Esophagus squamous epithelium (tissue), 5 donors: ENCODE measurements at regions not wholly inside any gene's neighbourhood (a gene's known extent, or its start where the extent isn't known, plus 50 kb on each side); places are given as distances from the start of the nearest gene placed in this dataset.

Experiments
- DNase-seq: peaks from one replicate; lab custom pipeline; 2025; lab: John Stamatoyannopoulos, UW
- H3K27ac ChIP-seq, 4 donors: fragments of 200-600 bp; sonication (generic); one replicate each; pipeline ENCODE4 v1.5.1; 2016 to 2019; ENCODE audit warnings: mild to moderate bottlenecking in 1 of 4
- H3K27me3 ChIP-seq, 4 donors: fragments of 200-600 bp; sonication (generic); 1 replicate in 3 of 4; 2 replicates in 1 of 4; pipeline versions ENCODE4 v1.5.1 to v1.6.0; 2017 to 2021; ENCODE audit warnings: antibody characterized with exemption in 1 of 4
- H3K36me3 ChIP-seq, 3 donors: fragments of 200-600 bp; sonication (generic); one replicate each; pipeline ENCODE4 v1.5.1; 2016 to 2019
- H3K4me1 ChIP-seq, 3 donors: fragments of 200-600 bp; sonication (generic); one replicate each; pipeline ENCODE4 v1.5.1; 2017 to 2019
- H3K4me3 ChIP-seq, 4 donors: fragments of 200-600 bp; sonication (generic); 1 replicate in 3 of 4; 2 replicates in 1 of 4; pipeline ENCODE4 v1.5.1; 2016 to 2019; ENCODE audit warnings: mild to moderate bottlenecking in 2 of 4, moderate library complexity in 1 of 4
- H3K9me3 ChIP-seq, 3 donors: fragments of 200-600 bp; sonication (generic); one replicate each; pipeline ENCODE4 v1.5.1; 2016 to 2019
- POLR2A ChIP-seq, 4 donors: fragments of 450-650 bp; IDR thresholded peaks; one replicate each; pipeline ENCODE4 v1.6.1; 2017; ENCODE audit warnings: antibody characterized with exemption in 4 of 4, mild to moderate bottlenecking in 4 of 4, moderate library complexity in 3 of 4
- WGBS, 2 donors: methylation state at CpG; one replicate each; pipeline ENCODE4 v1.1.5; 2018; 5-methylcytosine and 5-hydroxymethylcytosine counted together
- intact Hi-C: fragments of 100-400 bp; cut with DNase I; formaldehyde crosslinking; loops from one replicate; pipeline ENCODE4 v1.15.0; 2022
- TF ChIP-seq, protein P1 (sequence below), 6 experiments: fragments of 450-650 bp in 4 of 6; fragments of 200-600 bp in 2 of 6; sonication (generic) in 2 of 6; IDR thresholded peaks; one replicate each; pipeline ENCODE4 v1.5.1; 2016 to 2019; ENCODE audit warnings: antibody characterized with exemption in 6 of 6, mild to moderate bottlenecking in 4 of 6, moderate library complexity in 4 of 6
- donor health status: DM: yes; HTN: yes; CAD: no.

DNA sequence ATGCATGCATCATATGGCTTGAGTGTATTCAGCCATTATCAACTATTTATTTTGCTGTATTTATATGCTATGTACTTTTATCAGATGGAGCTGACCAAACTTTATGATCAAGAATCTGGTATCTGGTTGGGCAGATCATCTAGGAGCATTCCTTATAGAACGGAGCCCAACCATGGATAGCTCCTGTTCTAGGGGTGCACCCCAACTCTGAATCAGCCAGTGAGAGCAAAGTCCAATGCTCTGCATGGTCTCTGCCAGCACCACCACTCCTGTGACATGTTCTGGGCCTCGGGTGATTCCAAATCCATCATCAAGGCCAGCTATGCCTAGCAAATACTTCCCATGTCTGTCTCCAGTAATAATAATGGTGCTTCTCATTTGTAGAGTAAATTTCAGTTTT lies 517.5 kb downstream of the AGTPBP1 start:
- no peak overlapping the region for H3K27ac ChIP-seq
- no peak for DNase-seq
- no peaks in the 10 kb centered on the region for H3K36me3 ChIP-seq
- intact Hi-C loops = no loop called here
- no peaks in the 10 kb centered on the region for H3K9me3 ChIP-seq
- peaks cover 0 to 11% (median 4%) of the 10 kb centered on the region in 3 donors for H3K4me1 ChIP-seq
- 55 to 58% methylated on average over 2 of the region's 2 CpGs for WGBS, 2 donors
- no peak overlapping the region for H3K4me3 ChIP-seq
- TF ChIP-seq, protein P1, sequence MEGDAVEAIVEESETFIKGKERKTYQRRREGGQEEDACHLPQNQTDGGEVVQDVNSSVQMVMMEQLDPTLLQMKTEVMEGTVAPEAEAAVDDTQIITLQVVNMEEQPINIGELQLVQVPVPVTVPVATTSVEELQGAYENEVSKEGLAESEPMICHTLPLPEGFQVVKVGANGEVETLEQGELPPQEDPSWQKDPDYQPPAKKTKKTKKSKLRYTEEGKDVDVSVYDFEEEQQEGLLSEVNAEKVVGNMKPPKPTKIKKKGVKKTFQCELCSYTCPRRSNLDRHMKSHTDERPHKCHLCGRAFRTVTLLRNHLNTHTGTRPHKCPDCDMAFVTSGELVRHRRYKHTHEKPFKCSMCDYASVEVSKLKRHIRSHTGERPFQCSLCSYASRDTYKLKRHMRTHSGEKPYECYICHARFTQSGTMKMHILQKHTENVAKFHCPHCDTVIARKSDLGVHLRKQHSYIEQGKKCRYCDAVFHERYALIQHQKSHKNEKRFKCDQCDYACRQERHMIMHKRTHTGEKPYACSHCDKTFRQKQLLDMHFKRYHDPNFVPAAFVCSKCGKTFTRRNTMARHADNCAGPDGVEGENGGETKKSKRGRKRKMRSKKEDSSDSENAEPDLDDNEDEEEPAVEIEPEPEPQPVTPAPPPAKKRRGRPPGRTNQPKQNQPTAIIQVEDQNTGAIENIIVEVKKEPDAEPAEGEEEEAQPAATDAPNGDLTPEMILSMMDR (IDR thresholded peaks at IDR 0.05) = no peak
- TF ChIP-seq POLR2A (IDR thresholded peaks at IDR 0.05) = no peak
- H3K27me3 ChIP-seq = no peaks in the 10 kb centered on the region

DNA sequence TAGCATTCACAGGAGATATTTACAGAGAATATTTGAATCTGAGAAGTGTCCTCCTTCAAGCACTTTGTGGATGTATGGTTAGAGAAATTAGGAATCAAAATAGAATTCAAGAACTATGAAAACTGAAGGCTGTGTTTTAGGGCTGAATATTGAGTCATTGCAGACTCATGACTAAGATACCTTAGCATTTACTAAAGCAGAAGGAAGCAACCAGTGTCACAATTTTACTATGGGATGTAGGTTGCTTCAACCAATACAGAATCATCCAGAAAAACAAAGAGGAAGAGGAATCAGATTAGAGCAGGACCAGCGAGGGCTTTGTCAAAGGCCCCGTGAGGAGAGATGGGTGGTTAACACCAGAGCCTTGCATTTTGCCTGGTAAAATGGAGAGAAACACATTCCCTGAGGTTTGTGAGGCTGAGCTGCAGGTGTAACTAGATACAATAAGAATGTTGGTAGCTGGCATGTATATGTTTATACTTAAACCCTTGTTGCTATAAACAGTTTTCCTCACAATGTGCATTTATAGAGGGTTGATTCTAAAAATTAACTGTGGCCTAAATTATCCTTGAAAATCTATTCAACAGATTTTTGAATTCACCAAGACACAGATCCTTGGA lies 518.1 kb downstream of the AGTPBP1 start:
- H3K4me1 ChIP-seq = peaks cover 0 to 11% (median 4%) of the 10 kb centered on the region in 3 donors
- no peaks in the 10 kb centered on the region for H3K9me3 ChIP-seq
- no peaks in the 10 kb centered on the region for H3K36me3 ChIP-seq
- no peak overlapping the region for H3K27ac ChIP-seq
- DNase-seq = no peak
- WGBS, 2 donors = 79 to 87% methylated on average over 2 of the region's 2 CpGs
- intact Hi-C loops = no loop called here
- no peaks in the 10 kb centered on the region for H3K27me3 ChIP-seq
- no peak for TF ChIP-seq POLR2A (IDR thresholded peaks at IDR 0.05)
- TF ChIP-seq, protein P1 (IDR thresholded peaks at IDR 0.05) = no peak
- H3K4me3 ChIP-seq = no peak overlapping the region

DNA sequence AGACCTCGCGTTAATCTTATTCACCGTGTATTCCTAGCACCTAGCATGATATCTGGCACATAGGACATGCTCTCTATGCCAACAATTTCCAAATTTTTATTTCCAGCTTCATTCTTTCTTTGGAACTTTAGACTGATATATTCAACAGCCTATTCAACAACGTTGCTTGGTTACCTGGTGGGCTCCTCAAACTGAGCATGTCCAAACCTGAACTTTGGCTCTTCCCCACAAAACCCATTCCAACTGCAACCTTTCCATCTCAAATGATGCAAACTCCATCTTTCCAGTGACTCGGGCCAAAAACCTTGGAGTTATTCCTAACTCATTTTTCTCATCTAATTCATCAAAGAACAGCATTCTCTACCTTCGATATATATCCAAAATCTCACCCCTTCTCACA lies 525.2 kb downstream of the AGTPBP1 start:
- no peak overlapping the region for H3K4me3 ChIP-seq
- H3K27ac ChIP-seq = no peak overlapping the region
- no peak for DNase-seq
- no peaks in the 10 kb centered on the region for H3K36me3 ChIP-seq
- no peaks in the 10 kb centered on the region for H3K9me3 ChIP-seq
- WGBS, 2 donors = 36 to 56% methylated on average over 6 of the region's 6 CpGs
- no peak for TF ChIP-seq POLR2A (IDR thresholded peaks at IDR 0.05)
- TF ChIP-seq, protein P1 (IDR thresholded peaks at IDR 0.05) = no peak
- no peaks in the 10 kb centered on the region for H3K27me3 ChIP-seq
- peaks cover 0 to 12% (median 8%) of the 10 kb centered on the region in 3 donors for H3K4me1 ChIP-seq
- intact Hi-C loops = no loop called here

DNA sequence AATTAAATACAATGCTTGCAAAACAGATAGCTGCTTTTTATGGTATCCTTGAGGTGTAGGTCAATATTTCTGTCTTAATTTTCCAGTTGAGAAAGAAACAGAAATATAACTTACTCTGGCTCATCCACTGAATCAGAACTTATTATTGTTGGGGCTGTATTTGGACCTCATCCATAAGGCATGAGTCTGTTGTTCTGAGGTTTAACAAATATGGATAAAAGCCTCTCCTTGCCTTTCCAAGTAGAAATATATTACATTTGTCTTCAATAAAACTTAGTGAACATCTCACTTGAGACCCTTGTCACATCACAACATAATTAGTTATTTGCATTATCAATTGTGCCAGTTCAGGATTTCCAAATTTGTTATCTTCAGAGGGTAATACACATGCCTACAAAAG lies 525.8 kb downstream of the AGTPBP1 start:
- no peaks in the 10 kb centered on the region for H3K27me3 ChIP-seq
- no peak overlapping the region for H3K4me3 ChIP-seq
- H3K27ac ChIP-seq = no peak overlapping the region
- H3K36me3 ChIP-seq = no peaks in the 10 kb centered on the region
- H3K9me3 ChIP-seq = no peaks in the 10 kb centered on the region
- no peak for DNase-seq
- TF ChIP-seq POLR2A (IDR thresholded peaks at IDR 0.05) = no peak
- TF ChIP-seq, protein P1 (IDR thresholded peaks at IDR 0.05) = no peak
- intact Hi-C loops = no loop called here
- H3K4me1 ChIP-seq = peaks cover 0 to 12% (median 8%) of the 10 kb centered on the region in 3 donors

DNA sequence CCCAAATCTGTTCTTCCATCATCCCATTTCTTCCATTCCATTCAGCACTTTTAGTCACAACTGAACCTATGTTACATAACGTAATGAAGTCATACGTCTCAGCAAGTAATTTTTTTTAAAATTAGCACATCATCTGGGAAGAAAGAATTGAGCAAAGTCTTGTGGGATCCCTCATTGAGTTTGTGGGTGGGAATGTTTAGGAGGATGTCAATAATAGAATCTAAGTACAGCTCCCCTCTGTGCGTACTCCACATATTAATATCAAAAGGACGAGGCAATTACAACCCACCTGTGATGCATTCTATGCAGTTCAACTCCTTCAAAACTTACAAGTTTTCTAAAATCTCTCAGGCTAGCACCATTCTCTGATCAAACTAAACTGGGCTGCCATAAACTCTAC lies 526.3 kb downstream of the AGTPBP1 start:
- Histone ChIP-seq H3K27me3 (no peaks in the 10 kb centered on the region), H3K9me3 (no peaks in the 10 kb centered on the region), H3K36me3 (no peaks in the 10 kb centered on the region), H3K4me1 (peaks cover 0 to 12% (median 8%) of the 10 kb centered on the region in 3 donors), H3K4me3 (no peak overlapping the region), H3K27ac (no peak overlapping the region)
- TF ChIP-seq, protein P1 (IDR thresholded peaks at IDR 0.05) = no peak
- TF ChIP-seq POLR2A (IDR thresholded peaks at IDR 0.05) = no peak
- 81 to 92% methylated on average over 4 of the region's 4 CpGs for WGBS, 2 donors
- intact Hi-C loops = no loop called here
- DNase-seq = no peak
